ENCODE measurements at regions not wholly inside any gene's neighbourhood (a gene's known extent, or its start where the extent isn't known, plus 50 kb on each side); places are given as distances from the start of the nearest gene placed in this dataset.

- no peak for DNase-seq
These were observed 120.0 kb downstream of the IRF8 start for GRCh38 chr16:86018941-86019340.

GRCh38 chr16:86019446-86020047, 120.6 kb downstream of the IRF8 start:
- DNase-seq = peak in 1 of 2 donors; percentile 30

- no peak for DNase-seq
These were observed 122.0 kb downstream of the IRF8 start for GRCh38 chr16:86020971-86021370.

GRCh38 chr16:86022381-86022960, 123.5 kb downstream of the IRF8 start:
- DNase-seq = no peak

GRCh38 chr16:86024210-86024609, 125.2 kb downstream of the IRF8 start:
- no peak for DNase-seq

GRCh38 chr16:86025706-86026105, 126.7 kb downstream of the IRF8 start:
- DNase-seq = no peak

GRCh38 chr16:86026171-86026910, 127.4 kb downstream of the IRF8 start:
- DNase-seq = no peak

- no peak for DNase-seq
These were observed 128.0 kb downstream of the IRF8 start for GRCh38 chr16:86026916-86027315.

GRCh38 chr16:86027373-86028126, 128.6 kb downstream of the IRF8 start:
- DNase-seq = no peak

- no peak for DNase-seq
These were observed 130.3 kb downstream of the IRF8 start for GRCh38 chr16:86029131-86029741.

- no peak for DNase-seq
These were observed 131.2 kb downstream of the IRF8 start for GRCh38 chr16:86030116-86030515.

GRCh38 chr16:86031141-86031678, 132.2 kb downstream of the IRF8 start:
- no peak for DNase-seq

- no peak for DNase-seq
These were observed 134.1 kb downstream of the IRF8 start for GRCh38 chr16:86033016-86033474.

GRCh38 chr16:86033971-86034370, 135.0 kb downstream of the IRF8 start:
- DNase-seq = no peak

- no peak for DNase-seq
These were observed 135.5 kb downstream of the IRF8 start for GRCh38 chr16:86034421-86034919.

- DNase-seq = no peak
These were observed 136.9 kb downstream of the IRF8 start for GRCh38 chr16:86035906-86036305.

- DNase-seq = no peak
These were observed 139.3 kb downstream of the IRF8 start for GRCh38 chr16:86037999-86038925.

- DNase-seq = peak in 1 of 2 donors; percentile 26
These were observed 140.0 kb downstream of the IRF8 start for GRCh38 chr16:86038926-86039310.

- no peak for DNase-seq
These were observed 140.6 kb downstream of the IRF8 start for GRCh38 chr16:86039606-86040005.

GRCh38 chr16:86040496-86040895, 141.5 kb downstream of the IRF8 start:
- DNase-seq = no peak

- no peak for DNase-seq
These were observed 142.3 kb downstream of the IRF8 start for GRCh38 chr16:86041215-86041614.

All from stimulated activated CD4-positive, alpha-beta T cell treated with anti-CD3 and anti-CD28 coated beads, Interleukin-2, amount 100 ng/mL, for 24 hours (primary cell).